GM12872 (cell line): ENCODE measurements at regions not wholly inside any gene's neighbourhood (a gene's known extent, or its start where the extent isn't known, plus 50 kb on each side); places are given as distances from the start of the nearest gene placed in this dataset.

Experiments used
- CTCF ChIP-seq: IDR thresholded peaks from 3 replicates; pipeline ENCODE4 v1.5.1; 2011; ENCODE audit warnings: low read depth, mild to moderate bottlenecking, low read length, moderate library complexity; ENCODE audit not compliant: insufficient read depth

GRCh38 chr16:85199069-85199725 lies 86.9 kb upstream of the CIBAR2 start:
- no peak for TF ChIP-seq CTCF

DNA sequence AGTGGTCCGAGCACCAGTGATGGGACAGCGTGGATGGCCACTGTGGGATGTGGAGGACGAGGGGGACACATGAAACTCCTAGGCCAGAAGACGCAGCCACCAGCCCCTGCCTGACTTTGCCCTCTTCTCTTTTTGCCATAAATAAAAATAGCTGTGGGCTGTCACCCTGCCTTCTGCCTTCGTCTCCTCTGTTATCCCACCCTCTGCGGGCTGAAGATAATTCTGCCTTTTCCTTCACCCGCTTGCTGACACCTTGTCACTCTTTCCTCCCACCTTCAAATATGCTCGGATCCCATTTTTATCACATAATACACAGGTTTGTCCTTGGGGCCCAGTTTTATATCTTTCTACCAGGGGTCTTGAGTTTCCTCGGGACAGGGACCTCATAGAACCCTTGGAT lies 87.6 kb upstream of the CIBAR2 start:
- TF ChIP-seq CTCF: no peak

GRCh38 chr16:85200471-85201278 lies 88.4 kb upstream of the CIBAR2 start:
- TF ChIP-seq CTCF: no peak

DNA sequence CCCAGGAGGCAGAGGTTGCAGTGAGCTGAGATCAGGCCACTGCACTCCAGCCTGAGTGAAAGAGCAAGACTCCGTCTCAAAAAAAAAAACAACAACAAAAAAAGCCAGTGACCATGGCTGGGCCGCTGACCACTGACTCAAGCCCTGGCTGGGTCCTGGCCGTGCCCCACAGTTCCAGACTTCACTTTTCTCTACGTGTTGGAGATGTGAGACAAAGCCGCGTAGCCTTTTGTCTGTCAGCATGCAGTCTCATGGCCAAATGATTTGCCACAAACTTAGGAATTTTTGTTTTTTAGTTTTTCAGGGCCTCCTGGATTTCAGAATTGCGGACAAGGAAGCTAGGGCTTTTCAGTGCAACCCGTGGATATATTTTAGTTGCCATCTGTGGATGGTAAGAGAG lies 89.3 kb upstream of the CIBAR2 start:
- no peak for TF ChIP-seq CTCF

GRCh38 chr16:85202051-85202601 lies 89.9 kb upstream of the CIBAR2 start:
- no peak for TF ChIP-seq CTCF

- TF ChIP-seq CTCF: no peak
Observed at GRCh38 chr16:85202631-85203461, 90.6 kb upstream of the CIBAR2 start.

- no peak for TF ChIP-seq CTCF
Observed at GRCh38 chr16:85203462-85203813, 91.2 kb upstream of the CIBAR2 start.
